GM18508 (cell line): ENCODE measurements at regions not wholly inside any gene's neighbourhood (a gene's known extent, or its start where the extent isn't known, plus 50 kb on each side); places are given as distances from the start of the nearest gene placed in this dataset.

Source experiments
- ATAC-seq: cut with Tn5 transposase; IDR thresholded peaks from one replicate; pipeline ENCODE4 v1.9.1; 2021; ENCODE audit warnings: moderate number of reproducible peaks; ENCODE audit not compliant: insufficient read depth, unreplicated experiment

DNA sequence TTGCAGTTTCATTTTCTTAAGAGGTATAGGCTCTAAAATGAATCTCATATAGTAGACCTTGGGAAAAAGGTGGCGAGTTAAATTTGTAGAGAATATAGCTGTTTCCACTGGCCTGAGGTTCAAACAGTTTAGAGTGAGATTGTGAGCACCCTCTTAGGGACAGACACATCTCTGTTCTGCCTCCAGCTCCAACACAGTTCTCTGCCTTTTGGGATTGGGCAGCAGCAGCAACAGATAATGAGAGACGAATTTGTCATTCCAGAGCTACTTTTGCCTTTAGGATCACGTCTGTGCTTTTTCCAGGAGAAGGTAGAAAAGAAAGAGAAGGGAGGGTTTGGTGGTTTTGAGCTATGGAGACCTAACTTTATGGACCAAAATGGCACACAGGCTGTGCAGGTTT, 289.4 kb downstream of the PRL start:
- no peak for ATAC-seq

DNA sequence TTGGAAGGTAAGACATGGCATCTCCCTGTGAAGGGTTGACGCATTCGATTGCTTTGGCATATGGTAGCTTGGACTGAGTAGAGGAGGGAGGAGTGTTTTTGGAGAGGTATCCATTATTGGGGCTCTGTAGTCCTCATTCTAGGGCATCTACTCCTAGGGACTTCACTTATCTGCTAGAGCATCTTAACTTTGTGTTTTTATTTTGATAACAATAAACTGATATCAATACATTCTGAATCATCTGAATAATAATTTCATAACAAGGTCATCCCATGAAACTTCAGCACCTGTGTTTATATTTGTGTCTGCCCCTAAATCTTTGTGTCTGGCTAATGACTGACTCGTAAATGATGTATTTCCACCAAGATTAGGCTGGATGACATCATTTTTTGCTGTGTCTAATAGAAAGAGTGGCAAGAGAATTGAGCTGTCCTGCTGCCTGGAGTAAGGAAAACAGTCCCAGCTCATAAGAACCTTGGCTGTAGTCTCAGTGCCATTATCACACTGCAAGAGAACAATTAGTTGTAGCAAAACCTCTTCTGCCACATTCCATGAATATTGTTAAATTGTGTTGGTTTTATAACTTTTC, 288.5 kb downstream of the PRL start:
- no peak for ATAC-seq

DNA sequence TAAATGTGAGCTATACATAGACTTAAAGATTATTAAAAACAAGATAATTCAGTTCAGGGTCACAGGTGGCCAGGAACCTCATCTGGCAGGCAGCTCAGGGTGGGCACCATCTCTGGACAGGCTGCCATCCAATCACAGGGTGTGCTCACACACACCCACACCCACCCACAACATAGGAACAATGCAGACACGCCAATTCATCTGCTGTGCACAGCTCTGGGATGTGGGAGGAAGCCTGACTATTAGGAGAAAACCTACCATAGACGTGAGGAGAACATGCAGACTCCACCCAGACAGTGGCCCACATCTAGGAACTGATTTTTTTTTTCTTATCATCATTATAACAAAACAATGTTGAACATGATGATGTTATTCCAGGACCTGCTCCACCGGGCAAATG, 286.7 kb downstream of the PRL start:
- no peak for ATAC-seq

DNA sequence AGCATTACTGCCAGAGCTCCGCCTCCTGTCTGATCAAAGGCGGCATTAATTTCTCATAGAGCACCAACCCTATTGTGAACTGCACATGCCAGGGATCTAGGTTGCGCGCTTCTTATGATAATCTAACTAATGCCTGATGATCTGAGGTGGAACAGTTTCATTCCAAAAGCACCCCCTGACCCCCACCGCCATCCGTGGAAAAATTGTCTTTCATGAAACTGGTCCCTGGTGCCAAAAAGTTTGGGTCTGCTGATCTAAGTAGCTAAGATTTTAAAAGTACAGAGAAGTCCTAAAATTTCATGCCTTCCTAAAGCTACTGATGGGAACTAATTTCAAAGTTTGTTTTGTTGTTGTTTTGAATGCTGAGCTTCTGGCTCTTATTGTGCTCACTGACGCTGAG, 281.6 kb downstream of the PRL start:
- ATAC-seq: no peak

DNA sequence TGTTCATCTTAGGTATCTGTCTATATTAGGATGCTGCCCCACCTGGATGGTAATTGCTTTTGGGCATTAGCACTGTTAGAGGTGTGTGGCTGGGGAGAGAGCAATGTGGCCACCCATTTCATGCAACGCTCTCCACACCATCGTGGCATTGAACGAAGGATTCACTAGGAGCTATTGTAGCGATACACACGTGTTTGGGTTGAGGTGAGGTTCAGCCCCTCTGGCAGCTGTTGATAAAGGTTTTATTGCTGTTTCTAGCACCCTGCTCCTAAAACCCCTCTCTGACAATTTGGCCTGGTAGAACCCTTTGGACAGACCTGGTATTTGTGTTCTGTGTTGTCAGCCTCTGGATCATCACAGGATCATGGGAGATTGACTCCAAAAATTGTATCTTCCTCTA, 280.9 kb downstream of the PRL start:
- ATAC-seq: no peak

DNA sequence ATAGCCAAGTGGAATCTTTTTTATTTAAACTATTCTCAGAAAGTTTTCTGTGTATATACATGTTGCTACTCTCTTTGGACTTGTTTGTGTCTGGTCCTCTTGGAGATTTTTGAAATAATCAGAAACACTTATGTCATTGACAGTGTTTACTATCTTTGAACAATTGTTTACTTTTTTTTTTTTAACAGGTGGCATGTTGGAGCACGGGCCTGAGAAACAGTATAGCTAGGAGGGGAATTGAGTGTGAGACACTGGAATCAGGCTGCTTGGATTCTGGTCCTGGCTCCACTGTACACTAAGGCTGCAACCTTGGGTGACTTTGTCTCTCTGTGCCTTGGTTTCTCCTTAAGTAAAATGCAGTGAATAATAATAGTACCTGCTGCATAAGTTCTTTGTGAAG, 279.6 kb downstream of the PRL start:
- no peak for ATAC-seq

DNA sequence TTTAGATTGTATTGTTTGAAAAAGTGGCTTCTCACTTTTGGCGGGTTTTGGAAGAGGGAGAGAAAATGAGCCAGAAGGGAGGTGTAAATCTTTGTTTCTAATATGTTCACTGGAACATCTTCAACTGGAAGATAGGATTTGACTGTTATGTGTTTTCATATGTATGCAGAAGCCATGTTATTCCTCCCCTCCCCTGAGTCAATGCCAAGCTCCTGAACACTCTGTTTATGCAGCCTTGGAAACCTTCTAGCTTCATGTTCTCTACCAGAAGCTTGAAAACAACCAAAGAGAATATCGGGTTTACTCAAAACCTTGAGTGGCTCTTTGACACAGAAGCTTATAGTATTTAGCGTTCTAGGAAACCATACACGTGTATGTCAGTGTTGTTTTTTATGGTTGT, 279.1 kb downstream of the PRL start:
- no peak for ATAC-seq

DNA sequence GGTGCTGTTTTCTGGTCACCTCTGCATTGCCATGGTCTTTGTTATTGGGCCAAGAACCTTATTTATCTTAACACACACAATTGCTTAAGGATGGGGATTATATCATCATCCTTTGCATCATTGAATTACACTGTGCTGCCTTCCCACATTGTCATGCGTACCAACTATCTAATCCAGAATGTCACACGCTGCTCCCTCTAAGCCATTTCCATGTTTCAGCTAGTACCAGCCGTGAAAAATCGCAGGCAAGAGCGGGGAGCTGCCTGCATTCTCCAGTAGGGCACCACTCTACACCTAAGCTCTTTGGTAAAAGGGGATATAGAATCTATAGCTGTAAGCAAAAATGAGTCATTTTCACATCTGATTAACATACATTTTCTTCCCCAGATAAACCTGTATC, 277.0 kb downstream of the PRL start:
- no peak for ATAC-seq

DNA sequence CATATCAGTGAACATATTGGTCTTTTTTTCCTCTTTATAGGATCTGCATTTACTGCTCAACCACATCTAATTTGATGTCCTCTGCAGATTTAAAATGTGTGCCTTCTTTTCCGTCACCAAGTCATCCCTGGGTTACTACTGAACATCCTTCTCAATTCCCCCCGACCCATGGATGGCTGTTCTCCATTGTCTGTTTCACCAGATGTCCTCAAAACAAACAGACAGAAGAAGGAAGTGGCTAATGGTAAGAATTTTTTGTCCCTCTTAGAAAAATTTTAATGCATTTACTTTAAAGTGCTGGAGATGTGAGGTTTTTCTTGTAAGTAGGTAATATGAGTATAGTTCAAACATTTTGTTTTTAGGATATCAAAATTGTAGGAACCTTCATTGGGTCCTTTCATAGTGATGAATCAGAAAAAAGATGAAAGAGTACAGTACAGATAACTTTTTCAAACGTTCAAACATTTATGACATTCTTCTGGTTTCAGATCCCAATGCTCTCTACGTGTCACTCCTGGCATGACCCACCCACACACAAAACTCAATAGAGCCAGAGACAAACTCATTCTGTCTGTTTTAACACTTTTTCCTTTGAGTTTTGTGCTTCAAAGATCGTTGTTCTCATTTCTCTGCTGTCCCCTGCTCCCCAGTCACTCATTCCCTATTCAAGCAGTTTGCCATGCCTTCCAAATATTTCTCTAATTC, 276.4 kb downstream of the PRL start:
- ATAC-seq: no peak

DNA sequence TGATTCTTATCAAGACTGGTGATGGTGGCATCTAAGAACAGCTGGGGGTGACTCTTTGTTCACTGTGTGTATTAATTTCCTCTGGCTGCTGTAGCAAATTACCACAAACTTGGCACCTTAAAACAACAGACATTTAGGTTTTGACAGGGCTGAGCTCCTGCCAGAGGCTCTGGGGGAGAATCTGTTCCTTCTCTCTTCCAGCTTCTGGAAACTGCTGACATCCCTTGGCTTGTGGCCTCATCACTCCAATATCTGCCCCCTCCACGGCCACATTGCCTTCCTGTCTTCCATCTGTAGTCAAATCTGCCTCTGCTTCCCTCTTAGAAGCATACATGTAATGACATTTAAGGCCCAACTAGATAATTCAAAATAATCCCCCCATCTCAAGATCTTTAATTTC, 274.9 kb downstream of the PRL start:
- ATAC-seq: no peak

DNA sequence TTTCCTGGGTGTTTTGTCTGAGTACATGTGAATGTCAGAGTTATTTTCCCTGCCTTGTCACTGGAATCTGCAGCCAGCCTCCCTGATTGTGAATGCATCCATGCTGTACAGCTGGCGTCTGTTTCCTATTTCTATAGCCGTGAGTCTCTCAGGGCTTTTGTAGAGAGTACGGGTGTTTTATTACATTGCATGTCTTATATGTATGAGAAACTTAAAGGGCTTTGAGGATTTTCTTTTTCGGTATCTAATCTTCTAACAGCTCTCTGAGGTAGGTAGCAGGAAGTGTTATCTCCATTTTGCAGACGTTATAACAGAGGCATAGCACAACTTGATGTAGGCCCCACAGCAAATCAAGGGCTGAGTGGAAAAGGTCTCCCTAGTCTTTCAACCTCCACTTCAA, 272.9 kb downstream of the PRL start:
- no peak for ATAC-seq

DNA sequence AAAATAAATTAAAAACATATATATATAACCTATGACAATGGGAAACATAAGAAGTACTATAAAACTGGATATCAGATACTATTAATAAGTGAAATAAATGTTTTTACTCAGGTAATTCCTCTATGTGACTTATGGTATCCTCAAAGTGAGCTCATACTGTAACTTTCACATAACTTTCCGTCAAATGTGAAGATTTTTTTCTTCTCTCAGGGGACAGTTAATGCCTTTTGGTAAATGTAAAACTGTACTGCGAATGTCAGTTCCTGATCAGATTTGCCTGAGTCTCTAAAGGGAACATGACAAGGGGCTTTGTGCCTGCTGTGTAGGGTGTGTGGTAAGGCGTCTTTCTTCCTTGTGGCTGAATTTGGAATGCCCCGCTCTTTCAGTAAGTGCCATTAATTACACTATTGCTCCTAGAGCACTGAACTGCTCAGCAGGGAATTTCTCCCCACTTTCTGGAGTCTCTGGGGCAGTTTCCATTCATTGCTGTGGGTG, 271.8 kb downstream of the PRL start:
- ATAC-seq: peak; percentile 35

DNA sequence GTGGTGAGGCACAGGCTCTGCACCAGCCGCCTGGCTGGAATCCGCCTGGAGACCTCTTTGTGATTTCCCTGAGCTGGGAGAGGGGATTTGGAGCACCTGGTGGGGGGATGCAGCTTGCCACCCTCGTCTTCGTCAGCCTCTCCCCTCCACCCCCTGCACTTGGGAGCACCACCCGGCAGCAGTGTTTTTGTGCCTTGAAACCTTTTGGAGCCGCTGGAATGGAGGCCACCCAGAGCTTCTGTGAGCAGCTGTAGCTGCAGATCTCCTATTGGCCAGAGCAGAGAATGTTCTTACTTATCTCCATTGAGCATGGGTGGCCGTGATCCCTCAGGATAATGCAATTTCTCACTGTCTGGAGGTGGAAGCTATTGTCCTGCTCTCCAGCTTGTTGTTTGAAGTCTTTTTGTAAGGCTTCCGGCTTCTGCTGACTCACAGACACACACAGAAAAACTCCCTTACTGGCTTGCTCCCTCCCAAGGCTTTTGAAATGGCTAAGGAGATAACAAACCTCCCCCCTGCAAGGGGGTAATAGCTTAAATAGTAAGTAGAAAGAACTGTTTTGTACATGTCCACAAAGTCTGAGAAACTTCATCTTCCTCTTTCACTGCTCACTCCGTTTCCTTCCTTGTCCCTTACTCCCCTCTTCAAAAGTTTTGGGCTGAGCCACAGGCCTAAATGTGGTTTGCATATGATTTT, 271.2 kb downstream of the PRL start:
- ATAC-seq: peak; percentile 52

DNA sequence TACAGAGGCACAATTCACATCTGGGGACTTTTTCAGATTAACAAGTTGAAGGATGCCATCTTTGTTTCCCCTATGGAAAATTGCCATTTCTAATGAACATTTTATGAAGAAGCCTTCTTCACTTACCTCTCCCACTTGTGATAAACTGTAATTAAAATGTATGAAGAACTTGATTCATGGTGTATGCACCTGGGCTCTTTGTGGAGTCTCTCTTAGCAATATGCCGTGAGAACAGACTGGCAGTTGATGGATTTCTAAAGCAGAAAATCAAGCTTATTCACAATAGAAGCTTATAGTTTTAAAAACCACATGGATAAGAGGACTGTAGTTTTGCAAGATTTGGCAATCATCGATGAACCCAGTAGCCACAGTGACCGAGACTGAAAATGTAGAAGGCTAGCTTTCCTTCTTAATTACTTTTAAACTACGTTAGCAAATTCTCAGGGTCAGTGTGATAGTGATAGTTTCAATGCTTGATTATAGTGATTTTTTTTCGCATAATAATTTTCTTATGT, 270.6 kb downstream of the PRL start:
- ATAC-seq: no peak

DNA sequence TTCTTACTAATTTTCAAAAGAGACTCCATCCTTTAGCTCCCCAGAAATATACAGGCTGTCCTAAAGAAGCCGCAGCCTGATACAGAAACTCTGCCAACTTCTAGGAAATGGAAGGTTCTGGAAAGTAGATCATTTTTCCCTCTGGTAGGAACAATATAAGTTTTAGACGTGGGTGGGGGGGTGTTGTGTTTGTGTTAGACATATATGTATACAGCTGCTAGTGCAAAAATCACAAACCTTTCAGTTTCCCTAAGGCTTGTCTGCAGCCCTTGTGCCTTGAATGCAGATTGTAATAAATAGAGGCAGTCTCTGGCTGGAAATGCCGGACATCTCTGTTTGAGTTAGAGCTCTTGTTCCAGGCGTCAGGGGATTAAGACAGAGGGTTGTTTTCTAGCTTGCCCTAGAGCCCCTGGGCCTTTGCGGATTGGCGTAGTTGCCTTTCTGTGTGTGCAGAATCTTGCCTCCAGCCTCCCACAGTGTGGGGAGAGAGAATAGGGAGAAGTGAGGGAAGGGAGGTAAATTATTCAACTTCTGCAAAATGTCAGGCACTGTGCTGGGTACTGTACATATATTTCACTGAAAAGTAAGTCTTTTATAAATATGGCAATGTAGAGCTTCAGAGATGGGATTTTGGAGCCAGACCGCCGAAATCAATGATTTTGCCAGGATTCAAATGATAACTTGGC, 269.7 kb downstream of the PRL start:
- ATAC-seq: no peak

DNA sequence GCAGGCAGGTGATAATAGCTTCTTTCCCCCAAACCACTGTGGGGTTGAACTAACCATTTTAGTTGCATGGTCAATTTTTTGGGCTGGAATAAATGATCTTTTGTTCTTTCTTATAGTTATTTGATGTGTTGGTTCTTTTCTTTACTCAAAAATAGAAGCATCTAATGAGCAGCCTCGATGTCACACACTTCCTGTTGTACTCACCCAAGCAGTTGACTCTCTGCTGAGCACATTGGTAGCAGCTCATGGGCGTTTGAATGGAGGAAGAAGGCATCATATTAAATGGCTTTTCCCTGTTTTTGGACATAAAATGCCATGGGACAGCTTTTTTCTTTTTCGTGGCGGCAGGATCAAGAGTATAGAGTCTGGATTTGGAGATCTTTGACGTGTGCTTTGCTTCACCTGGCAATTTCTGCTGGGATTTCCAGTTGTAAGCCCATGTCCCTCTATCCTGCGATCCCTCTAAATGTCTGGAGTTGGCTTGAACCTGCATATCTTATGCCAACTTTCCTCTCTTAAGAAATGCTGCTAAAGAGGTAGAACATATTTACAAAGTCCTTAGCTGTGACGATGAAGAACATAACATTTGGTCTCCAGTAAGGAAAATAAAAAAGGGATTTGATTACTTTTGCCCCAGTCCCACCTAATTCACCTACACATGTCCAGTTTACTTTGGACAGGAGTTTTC, 268.3 kb downstream of the PRL start:
- ATAC-seq: no peak

DNA sequence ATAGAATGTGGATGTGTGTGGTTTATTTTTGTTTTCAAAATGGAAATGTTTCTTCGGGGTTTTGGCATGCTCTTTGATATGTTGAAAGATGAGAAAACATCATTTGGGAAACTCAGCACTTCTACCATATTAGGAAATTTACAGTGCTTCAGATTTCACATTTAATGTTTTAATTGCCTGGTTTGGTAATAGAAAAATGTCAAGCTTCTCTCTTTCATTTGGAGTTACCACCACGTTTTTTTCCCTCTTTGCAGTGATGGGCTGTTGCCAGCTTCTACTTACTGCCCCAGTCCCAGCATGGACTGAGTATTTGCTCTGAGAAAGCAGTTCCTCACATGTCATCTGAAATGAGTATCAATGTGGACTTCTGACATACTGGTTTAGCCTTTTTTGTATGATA, 267.7 kb downstream of the PRL start:
- no peak for ATAC-seq

DNA sequence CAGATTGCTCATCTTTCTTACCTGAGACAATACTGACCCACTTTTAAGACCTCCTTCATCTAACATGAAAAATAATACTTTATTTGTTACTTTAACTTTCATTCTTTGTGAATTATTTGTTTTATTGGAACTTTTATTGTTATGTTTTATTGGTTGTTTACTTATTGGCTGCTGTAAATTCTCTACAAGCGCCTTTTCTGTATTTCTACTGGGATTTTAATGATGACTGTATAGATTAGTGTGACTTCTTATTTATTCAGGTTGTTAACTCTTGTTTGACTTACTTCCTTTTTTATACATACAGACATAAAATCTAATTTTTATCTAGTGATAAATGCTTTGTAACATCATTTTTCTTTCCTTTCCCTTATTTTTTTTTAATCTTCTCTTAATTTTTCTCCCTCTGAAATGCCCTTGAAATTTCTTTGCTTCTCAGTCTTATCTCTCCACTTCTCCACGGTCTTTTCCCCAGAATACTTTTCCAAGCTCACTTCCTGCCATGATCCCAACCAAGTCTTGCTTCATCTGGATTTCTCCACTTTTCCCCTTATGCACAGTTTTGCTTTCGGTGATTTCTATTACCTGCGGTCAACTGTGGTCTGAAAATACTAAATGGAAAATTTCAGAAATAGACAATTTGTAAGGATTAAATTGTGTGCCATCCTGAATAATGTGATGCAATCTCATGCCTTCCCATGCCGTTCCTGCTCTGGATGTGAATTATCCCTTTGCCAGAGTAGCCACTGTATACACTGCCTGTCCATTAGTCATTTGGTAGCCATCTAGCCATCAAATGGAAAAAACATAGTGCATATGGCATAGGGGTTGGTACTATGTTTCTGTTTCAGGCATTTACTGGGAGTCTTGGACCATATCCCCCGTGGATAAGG, 265.9 kb downstream of the PRL start:
- ATAC-seq: no peak

DNA sequence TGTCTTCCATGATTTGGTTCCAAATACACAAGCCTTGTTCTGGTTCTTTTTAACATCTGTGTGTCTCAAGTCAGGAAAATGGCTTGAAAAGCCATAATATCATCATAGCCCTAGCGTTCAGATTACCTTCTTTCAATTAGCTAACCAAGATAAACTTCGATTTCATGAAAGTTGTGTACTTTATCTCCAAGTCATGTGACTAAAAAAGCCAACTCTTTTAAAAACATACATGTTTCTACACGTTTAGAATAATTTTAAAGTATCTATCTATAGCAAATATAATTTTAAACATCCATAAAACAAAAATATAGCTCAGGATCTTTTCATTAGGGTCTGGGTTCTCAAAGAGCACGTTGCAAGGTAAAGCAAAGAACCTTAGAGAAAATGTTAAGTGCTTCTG, 261.1 kb downstream of the PRL start:
- ATAC-seq: no peak
